OCI-LY7 (cell line): ENCODE measurements at regions not wholly inside any gene's neighbourhood (a gene's known extent, or its start where the extent isn't known, plus 50 kb on each side); places are given as distances from the start of the nearest gene placed in this dataset.
"Not testable (repeated sequence)": the region's sequence is repeated elsewhere in the genome, so short reads cannot be mapped to it uniquely, and the experiment has no call there.

ENCODE experiments used
- BruUV-seq: library from RNA; stranded (reverse); fragments of 400-500 nt; replicated peaks from 2 replicates; lab custom pipeline; 2021; lab: Mats Ljungman, UMichigan
- CTCF ChIA-PET: fragments of 300-600 bp; sonication (Branson Sonifier 250); formaldehyde crosslinking; loops from one replicate; lab custom pipeline; 2022; ENCODE audit warnings: antibody characterized with exemption; ENCODE audit not compliant: unreplicated experiment; lab: Charles Lee
- POLR2A ChIA-PET: fragments of 300-600 bp; sonication (Branson Sonifier 250); formaldehyde crosslinking; loops from one replicate; lab custom pipeline; 2022; ENCODE audit warnings: antibody characterized with exemption; lab: Charles Lee
- DNase-seq: peaks from one replicate; pipeline ENCODE4 v3.0.0-alpha.2; 2015; ENCODE audit warnings: low spot score
- H2AFZ ChIP-seq: fragments of 200-600 bp; sonication (generic), shearing (Covaris generic); 2 replicates; pipeline ENCODE4 v1.6.1; 2014; ENCODE audit warnings: mild to moderate bottlenecking, antibody characterized with exemption, low read length, moderate library complexity
- H3K27ac ChIP-seq: fragments of 200-600 bp; sonication (generic); 2 replicates; pipeline ENCODE4 v1.5.1; 2014; ENCODE audit warnings: mixed run types, low read depth, mild to moderate bottlenecking, moderate library complexity, low read length, inconsistent platforms; ENCODE audit not compliant: poor library complexity, severe bottlenecking
- H3K36me3 ChIP-seq: fragments of 200-600 bp; sonication (generic); 2 replicates; pipeline ENCODE4 v1.6.1; 2014; ENCODE audit warnings: mild to moderate bottlenecking, antibody characterized with exemption, low read length, moderate library complexity, mixed read lengths; ENCODE audit not compliant: insufficient read depth
- H3K4me1 ChIP-seq: fragments of 200-600 bp; sonication (generic); 2 replicates; pipeline ENCODE4 v1.5.1; 2014; ENCODE audit warnings: mild to moderate bottlenecking, low read length; ENCODE audit not compliant: insufficient read depth, poor library complexity, severe bottlenecking
- H3K4me2 ChIP-seq: fragments of 200-600 bp; sonication (generic); 2 replicates; pipeline ENCODE4 v1.6.1; 2014; ENCODE audit warnings: mild to moderate bottlenecking, low read length
- H3K4me3 ChIP-seq: fragments of 200-600 bp; sonication (generic); 2 replicates; pipeline ENCODE4 v1.5.1; 2014; ENCODE audit warnings: mild to moderate bottlenecking, low read depth, low read length; ENCODE audit not compliant: poor library complexity, severe bottlenecking
- H3K79me2 ChIP-seq: fragments of 200-600 bp; sonication (generic); 2 replicates; pipeline ENCODE4 v1.6.1; 2016; ENCODE audit warnings: low read depth, mild to moderate bottlenecking, low read length, moderate library complexity, mixed read lengths; ENCODE audit not compliant: insufficient read depth
- H3K9me2 ChIP-seq: fragments of 200-600 bp; sonication (generic); 2 replicates; pipeline ENCODE4 v1.6.1; 2016; ENCODE audit warnings: mild to moderate bottlenecking, low read length, mixed read lengths; ENCODE audit not compliant: insufficient read depth
- H3K9me3 ChIP-seq: fragments of 200-600 bp; sonication (generic); 2 replicates; pipeline ENCODE4 v1.6.1; 2014; ENCODE audit warnings: mild to moderate bottlenecking, mixed run types, low read length, mixed read lengths
- H4K20me1 ChIP-seq: fragments of 200-600 bp; sonication (generic); 2 replicates; pipeline ENCODE4 v1.6.1; 2014; ENCODE audit warnings: mild to moderate bottlenecking, antibody characterized with exemption, low read length, moderate library complexity, mixed read lengths; ENCODE audit not compliant: insufficient read depth
- EZH2phosphoT487 ChIP-seq: fragments of 200-600 bp; sonication (generic); IDR thresholded peaks from 2 replicates; pipeline ENCODE4 v1.6.1; 2018; ENCODE audit warnings: low read depth, borderline replicate concordance, mild to moderate bottlenecking, mixed run types, antibody characterized with exemption, low read length, moderate library complexity, mixed read lengths
- intact Hi-C: fragments of 100-400 bp; cut with micrococcal nuclease; formaldehyde crosslinking; loops from one replicate; pipeline ENCODE4 v1.10.0; 2022; ENCODE audit not compliant: unreplicated experiment
- TF ChIP-seq, protein P1 (sequence below): fragments of 200-600 bp; sonication (generic); conservative IDR thresholded peaks from 2 replicates; pipeline ENCODE4 v1.5.1; 2014; ENCODE audit warnings: mild to moderate bottlenecking, antibody characterized with exemption, low read length, moderate library complexity, mixed read lengths

DNA sequence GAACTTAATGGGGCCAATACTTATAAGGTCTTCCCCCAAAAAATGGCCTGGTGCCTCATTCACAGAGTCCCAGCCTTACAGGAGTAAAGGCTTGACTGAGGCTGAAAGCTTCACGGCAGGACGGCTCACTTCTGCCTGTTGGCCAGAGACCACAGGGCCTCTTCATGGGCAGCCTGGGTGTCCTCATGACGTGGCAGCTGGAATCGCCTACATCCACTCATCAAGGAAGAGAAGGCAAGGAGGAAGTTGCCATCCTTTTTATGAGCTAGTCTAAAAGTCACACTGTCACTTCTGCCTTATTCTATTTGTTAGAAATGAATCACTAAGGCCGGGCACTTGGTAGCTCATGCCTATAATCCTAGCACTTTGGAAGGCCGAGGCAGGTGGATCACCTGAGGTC lies 89.3 kb upstream of the DGKG start:
- Histone ChIP-seq H3K79me2 (no peaks in the 10 kb centered on the region), H3K4me2 (no peak overlapping the region), H3K4me1 (no peaks in the 10 kb centered on the region), H3K9me2 (no peaks in the 10 kb centered on the region), H4K20me1 (no peaks in the 10 kb centered on the region), H2AFZ (no peak overlapping the region), H3K27ac (no peak overlapping the region), H3K4me3 (no peak overlapping the region), H3K36me3 (no peaks in the 10 kb centered on the region), H3K9me3 (no peaks in the 10 kb centered on the region)
- intact Hi-C loops, result no loop called here
- ChIA-PET POLR2A (interaction anchor here (0.7 kb wide), 1 partner anchor 151 kb away, joined by 3 read pairs; no protein-coding TSS in a partner anchor), CTCF (no interaction called here)
- TF ChIP-seq, protein P1, sequence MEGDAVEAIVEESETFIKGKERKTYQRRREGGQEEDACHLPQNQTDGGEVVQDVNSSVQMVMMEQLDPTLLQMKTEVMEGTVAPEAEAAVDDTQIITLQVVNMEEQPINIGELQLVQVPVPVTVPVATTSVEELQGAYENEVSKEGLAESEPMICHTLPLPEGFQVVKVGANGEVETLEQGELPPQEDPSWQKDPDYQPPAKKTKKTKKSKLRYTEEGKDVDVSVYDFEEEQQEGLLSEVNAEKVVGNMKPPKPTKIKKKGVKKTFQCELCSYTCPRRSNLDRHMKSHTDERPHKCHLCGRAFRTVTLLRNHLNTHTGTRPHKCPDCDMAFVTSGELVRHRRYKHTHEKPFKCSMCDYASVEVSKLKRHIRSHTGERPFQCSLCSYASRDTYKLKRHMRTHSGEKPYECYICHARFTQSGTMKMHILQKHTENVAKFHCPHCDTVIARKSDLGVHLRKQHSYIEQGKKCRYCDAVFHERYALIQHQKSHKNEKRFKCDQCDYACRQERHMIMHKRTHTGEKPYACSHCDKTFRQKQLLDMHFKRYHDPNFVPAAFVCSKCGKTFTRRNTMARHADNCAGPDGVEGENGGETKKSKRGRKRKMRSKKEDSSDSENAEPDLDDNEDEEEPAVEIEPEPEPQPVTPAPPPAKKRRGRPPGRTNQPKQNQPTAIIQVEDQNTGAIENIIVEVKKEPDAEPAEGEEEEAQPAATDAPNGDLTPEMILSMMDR, result no peak
- TF ChIP-seq EZH2phosphoT487, result no peak
- DNase-seq, result no peak
- BruUV-seq, result no TSS peak

DNA sequence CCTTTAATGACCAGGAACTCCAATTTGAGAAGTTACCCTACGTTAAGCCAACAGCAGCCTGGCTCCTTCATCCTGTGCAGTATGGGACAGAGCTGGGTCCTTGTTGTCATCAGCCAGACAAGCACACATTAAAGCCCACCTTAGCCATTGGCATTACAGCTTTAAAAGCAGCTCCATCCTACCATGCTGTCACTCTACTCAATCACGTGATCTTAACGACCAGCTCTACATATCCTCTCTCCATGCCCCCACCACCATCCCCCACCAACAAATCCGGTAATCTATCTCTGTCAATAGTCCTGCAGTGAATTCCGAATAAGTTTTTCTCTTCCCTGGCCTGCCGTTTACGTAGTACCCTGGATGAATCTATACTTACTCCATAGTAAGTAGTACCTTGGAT lies 82.9 kb upstream of the DGKG start:
- ChIA-PET POLR2A (no interaction called here), CTCF (interaction anchor here (0.5 kb wide), 1 partner anchor 12 kb away, joined by 4 read pairs; no protein-coding TSS in a partner anchor)
- BruUV-seq, result no TSS peak
- no peaks in the 10 kb centered on the region for H3K9me2 ChIP-seq
- no peak for TF ChIP-seq EZH2phosphoT487
- TF ChIP-seq, protein P1, result no peak
- no peaks in the 10 kb centered on the region for H3K9me3 ChIP-seq
- H3K4me1 ChIP-seq, result no peaks in the 10 kb centered on the region
- no peak overlapping the region for H3K27ac ChIP-seq
- no peak overlapping the region for H3K4me2 ChIP-seq
- H4K20me1 ChIP-seq, result no peaks in the 10 kb centered on the region
- H3K4me3 ChIP-seq, result no peak overlapping the region
- H2AFZ ChIP-seq, result no peak overlapping the region
- no peaks in the 10 kb centered on the region for H3K36me3 ChIP-seq
- intact Hi-C loops, result no loop called here
- H3K79me2 ChIP-seq, result no peaks in the 10 kb centered on the region
- no peak for DNase-seq

DNA sequence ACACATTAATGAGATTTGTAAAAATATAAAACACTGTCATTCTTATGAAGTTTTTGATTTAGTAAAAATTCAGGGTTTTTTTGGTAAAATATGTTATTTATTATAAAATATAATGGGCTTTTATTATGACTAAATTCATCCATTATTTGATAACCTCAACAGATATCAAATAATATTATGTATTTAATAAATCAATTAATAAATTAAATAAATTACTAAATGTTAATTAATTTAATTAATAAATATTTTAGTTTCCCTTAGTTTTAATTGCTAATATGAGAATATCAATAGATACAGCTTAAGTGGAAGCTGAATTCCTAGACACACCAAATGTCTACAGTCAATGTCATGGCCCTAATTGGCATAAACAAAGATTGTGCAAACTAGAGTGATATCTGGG lies 82.3 kb upstream of the DGKG start:
- Histone ChIP-seq H3K4me1 (no peaks in the 10 kb centered on the region), H4K20me1 (no peaks in the 10 kb centered on the region), H3K9me2 (no peaks in the 10 kb centered on the region), H3K4me2 (no peak overlapping the region), H3K79me2 (no peaks in the 10 kb centered on the region), H2AFZ (no peak overlapping the region), H3K4me3 (no peak overlapping the region), H3K9me3 (no peaks in the 10 kb centered on the region), H3K36me3 (no peaks in the 10 kb centered on the region), H3K27ac (no peak overlapping the region)
- POLR2A ChIA-PET, result no interaction called here
- CTCF ChIA-PET, result no interaction called here
- intact Hi-C loops, result no loop called here
- BruUV-seq, result no TSS peak
- TF ChIP-seq, protein P1, result no peak
- no peak for TF ChIP-seq EZH2phosphoT487
- no peak for DNase-seq

DNA sequence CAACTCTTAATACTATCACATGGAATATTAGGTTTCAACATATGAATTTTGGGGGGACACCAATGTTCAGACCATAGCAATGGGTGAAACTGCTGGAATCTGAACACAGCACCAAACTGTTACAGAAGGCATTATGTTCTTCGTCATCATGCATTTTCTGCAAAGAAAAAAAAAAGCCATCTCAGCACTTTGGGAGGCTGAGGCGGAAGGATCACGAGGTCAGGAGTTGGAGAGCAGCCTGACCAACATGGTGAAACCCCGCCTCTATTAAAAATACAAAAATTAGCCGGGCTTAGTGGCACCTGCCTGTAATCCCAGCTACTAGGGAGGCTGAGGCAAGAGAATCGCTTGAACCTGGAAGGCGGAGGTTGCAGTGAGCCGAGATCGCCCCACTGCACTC lies 80.9 kb upstream of the DGKG start:
- POLR2A ChIA-PET, result not testable (repeated sequence)

More for the DNA sequence above, 80.9 kb upstream of the DGKG start:
- H3K9me3 ChIP-seq, H2AFZ ChIP-seq, H3K36me3 ChIP-seq, intact Hi-C loops, BruUV-seq, H3K9me2 ChIP-seq, H3K4me3 ChIP-seq, CTCF ChIA-PET, H3K79me2 ChIP-seq, H4K20me1 ChIP-seq, H3K4me1 ChIP-seq, H3K27ac ChIP-seq, DNase-seq, H3K4me2 ChIP-seq: not testable (repeated sequence)
